Liver (tissue), 8 donors: ENCODE measurements at regions not wholly inside any gene's neighbourhood (a gene's known extent, or its start where the extent isn't known, plus 50 kb on each side); places are given as distances from the start of the nearest gene placed in this dataset.

Source experiments
- DNase-seq: peaks from one replicate; pipeline ENCODE4 v3.0.0-alpha.2; 2017; ENCODE audit warnings: low spot score
- H3K27ac ChIP-seq, 2 donors: one replicate each; pipeline ENCODE4 v1.7.0; 2013; ENCODE audit warnings: inconsistent platforms in 2 of 2, low read length in 2 of 2, control low read depth in 1 of 2, low read depth in 1 of 2, mild to moderate bottlenecking in 1 of 2
- H3K27me3 ChIP-seq, 4 donors: one replicate each; pipeline versions ENCODE4 v1.6.1 to v1.7.0; 2013; ENCODE audit warnings: low read length in 3 of 4, inconsistent platforms in 1 of 4, mild to moderate bottlenecking in 1 of 4, moderate library complexity in 1 of 4; ENCODE audit not compliant: control insufficient read depth in 4 of 4, insufficient read depth in 4 of 4
- H3K36me3 ChIP-seq, 4 donors: one replicate each; pipeline versions ENCODE4 v1.6.1 to v1.7.0; 2013; ENCODE audit warnings: low read length in 3 of 4, mild to moderate bottlenecking in 3 of 4, low read depth in 1 of 4, moderate library complexity in 1 of 4; ENCODE audit not compliant: control insufficient read depth in 4 of 4, insufficient read depth in 3 of 4
- H3K4me1 ChIP-seq, 4 donors: one replicate each; pipeline versions ENCODE4 v1.6.1 to v1.7.0; 2013; ENCODE audit warnings: low read length in 3 of 4, mild to moderate bottlenecking in 3 of 4, moderate library complexity in 1 of 4; ENCODE audit not compliant: control insufficient read depth in 4 of 4, insufficient read depth in 4 of 4
- H3K4me3 ChIP-seq, 3 donors: one replicate each; pipeline versions ENCODE4 v1.6.1 to v1.7.0; 2013; ENCODE audit warnings: low read length in 3 of 3, control low read depth in 1 of 3, low read depth in 1 of 3, mild to moderate bottlenecking in 1 of 3
- H3K9ac ChIP-seq, 2 donors: one replicate each; pipeline ENCODE4 v1.7.0; 2013; ENCODE audit warnings: low read length in 2 of 2, mild to moderate bottlenecking in 2 of 2, moderate library complexity in 2 of 2, control low read depth in 1 of 2, low read depth in 1 of 2
- H3K9me3 ChIP-seq, 4 donors: one replicate each; pipeline versions ENCODE4 v1.6.1 to v1.7.0; 2013; ENCODE audit warnings: low read length in 3 of 4; ENCODE audit not compliant: control insufficient read depth in 4 of 4
- EGR1 ChIP-seq, 2 donors: IDR thresholded peaks; 2 replicates each; pipeline ENCODE4 v1.6.1; 2016 to 2018; ENCODE audit warnings: antibody characterized with exemption in 2 of 2, low read depth in 2 of 2
- FOXA1 ChIP-seq: IDR thresholded peaks from 2 replicates; pipeline ENCODE4 v1.6.1; 2016; ENCODE audit warnings: antibody characterized with exemption
- FOXA2 ChIP-seq: IDR thresholded peaks from 2 replicates; pipeline ENCODE4 v1.6.1; 2016; ENCODE audit warnings: antibody characterized with exemption
- GABPA ChIP-seq, 2 donors: IDR thresholded peaks in 1 of 2; conservative IDR thresholded peaks in 1 of 2; 2 replicates each; pipeline ENCODE4 v1.6.1; 2016; ENCODE audit warnings: antibody characterized with exemption in 2 of 2, mild to moderate bottlenecking in 1 of 2, moderate library complexity in 1 of 2
- HNF4A ChIP-seq, 2 donors: conservative IDR thresholded peaks; 2 replicates each; pipeline ENCODE4 v1.6.1; 2016; ENCODE audit warnings: antibody characterized with exemption in 2 of 2, mild to moderate bottlenecking in 2 of 2
- HNF4G ChIP-seq: IDR thresholded peaks from 2 replicates; pipeline ENCODE4 v1.6.1; 2016; ENCODE audit warnings: antibody characterized with exemption
- JUND ChIP-seq, 2 donors: IDR thresholded peaks; 2 replicates each; pipeline ENCODE4 v1.6.1; 2016; ENCODE audit warnings: antibody characterized with exemption in 2 of 2
- NR2F2 ChIP-seq: IDR thresholded peaks from 2 replicates; pipeline ENCODE4 v1.6.1; 2016; ENCODE audit warnings: antibody characterized with exemption
- RAD21 ChIP-seq, 2 donors: IDR thresholded peaks; 2 replicates each; pipeline ENCODE4 v1.6.1; 2016; ENCODE audit warnings: antibody characterized with exemption in 2 of 2, mild to moderate bottlenecking in 2 of 2
- RXRA ChIP-seq, 2 donors: IDR thresholded peaks; 2 replicates each; pipeline ENCODE4 v1.6.1; 2017 to 2018; ENCODE audit warnings: antibody characterized with exemption in 2 of 2, mild to moderate bottlenecking in 1 of 2
- SP1 ChIP-seq: IDR thresholded peaks from 2 replicates; pipeline ENCODE4 v1.6.1; 2018; ENCODE audit warnings: antibody characterized with exemption, mild to moderate bottlenecking
- TAF1 ChIP-seq: conservative IDR thresholded peaks from 2 replicates; pipeline ENCODE4 v1.6.1; 2016; ENCODE audit warnings: antibody characterized with exemption, mild to moderate bottlenecking
- YY1 ChIP-seq: IDR thresholded peaks from 2 replicates; pipeline ENCODE4 v1.6.1; 2016; ENCODE audit warnings: antibody characterized with exemption, mild to moderate bottlenecking
- WGBS: extraction: QIAGEN DNeasy Blood & Tissue Kit; methylation state at CpG from one replicate; pipeline ENCODE4 v1.1.7; 2013; 5-methylcytosine and 5-hydroxymethylcytosine counted together
- TF ChIP-seq, protein P1 (sequence below): IDR thresholded peaks from 2 replicates; pipeline ENCODE4 v1.6.1; 2016; ENCODE audit warnings: antibody characterized with exemption
- TF ChIP-seq, protein P2 (sequence below): IDR thresholded peaks from 2 replicates; pipeline ENCODE4 v1.6.1; 2016; ENCODE audit warnings: antibody characterized with exemption
- TF ChIP-seq, protein P3 (sequence below): fragments of 150-350 bp; IDR thresholded peaks from 2 replicates; pipeline ENCODE4 v1.5.1; 2017; ENCODE audit warnings: improper control_type of control experiment, low read depth, low read length; ENCODE audit not compliant: missing input control
- TF ChIP-seq, protein P4 (sequence below): IDR thresholded peaks from 2 replicates; pipeline ENCODE4 v1.6.1; 2016; ENCODE audit warnings: antibody characterized with exemption, mild to moderate bottlenecking
- TF ChIP-seq, protein P5 (sequence below): IDR thresholded peaks from 2 replicates; pipeline ENCODE4 v1.6.1; 2016; ENCODE audit warnings: antibody characterized with exemption
- donor health status: healthy.
- donor health status: healthy.
- donor health status: healthy.
- donor health status: healthy.
- donor health status: healthy.

DNA sequence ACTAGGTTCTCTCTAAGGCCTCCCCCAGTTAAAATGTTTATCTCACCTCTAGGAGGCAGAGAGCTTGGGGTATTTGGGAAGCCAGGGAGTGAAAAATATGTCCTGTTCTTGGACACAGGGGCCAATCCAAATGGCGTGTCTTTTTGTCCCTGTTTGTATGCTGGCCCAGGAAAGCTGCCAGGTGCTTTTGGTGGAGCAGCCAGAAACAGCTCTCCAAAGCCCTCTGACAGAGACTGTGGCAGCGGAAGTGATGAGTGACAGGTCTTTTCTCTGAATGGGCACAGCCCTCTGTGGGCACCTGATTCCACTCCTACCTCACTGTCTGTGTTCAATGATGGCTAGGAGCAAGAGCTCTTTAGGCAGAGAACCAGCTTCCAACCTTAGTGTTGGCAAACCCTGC, 106.4 kb upstream of the KIRREL3 start:
- H3K27me3 ChIP-seq: no peaks in the 10 kb centered on the region
- H3K9ac ChIP-seq: no peak overlapping the region
- H3K9me3 ChIP-seq: no peaks in the 10 kb centered on the region
- H3K4me3 ChIP-seq: no peak overlapping the region
- no peaks in the 10 kb centered on the region for H3K36me3 ChIP-seq
- DNase-seq: no peak
- 37% methylated on average over 2 of the region's 2 CpGs for WGBS
- H3K27ac ChIP-seq: peak overlapping the region; percentile 37 to 54
- H3K4me1 ChIP-seq: peaks cover 1 to 35% (median 26%) of the 10 kb centered on the region in 4 donors
- TF ChIP-seq, protein P1, sequence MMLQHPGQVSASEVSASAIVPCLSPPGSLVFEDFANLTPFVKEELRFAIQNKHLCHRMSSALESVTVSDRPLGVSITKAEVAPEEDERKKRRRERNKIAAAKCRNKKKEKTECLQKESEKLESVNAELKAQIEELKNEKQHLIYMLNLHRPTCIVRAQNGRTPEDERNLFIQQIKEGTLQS: no peak
- TF ChIP-seq FOXA2 (no peak), GABPA (IDR thresholded peaks at IDR 0.05 in 1 of 2, conservative IDR thresholded peaks at IDR 0.05 in 1 of 2) (no peak), FOXA1 (no peak)
- TF ChIP-seq, protein P2, sequence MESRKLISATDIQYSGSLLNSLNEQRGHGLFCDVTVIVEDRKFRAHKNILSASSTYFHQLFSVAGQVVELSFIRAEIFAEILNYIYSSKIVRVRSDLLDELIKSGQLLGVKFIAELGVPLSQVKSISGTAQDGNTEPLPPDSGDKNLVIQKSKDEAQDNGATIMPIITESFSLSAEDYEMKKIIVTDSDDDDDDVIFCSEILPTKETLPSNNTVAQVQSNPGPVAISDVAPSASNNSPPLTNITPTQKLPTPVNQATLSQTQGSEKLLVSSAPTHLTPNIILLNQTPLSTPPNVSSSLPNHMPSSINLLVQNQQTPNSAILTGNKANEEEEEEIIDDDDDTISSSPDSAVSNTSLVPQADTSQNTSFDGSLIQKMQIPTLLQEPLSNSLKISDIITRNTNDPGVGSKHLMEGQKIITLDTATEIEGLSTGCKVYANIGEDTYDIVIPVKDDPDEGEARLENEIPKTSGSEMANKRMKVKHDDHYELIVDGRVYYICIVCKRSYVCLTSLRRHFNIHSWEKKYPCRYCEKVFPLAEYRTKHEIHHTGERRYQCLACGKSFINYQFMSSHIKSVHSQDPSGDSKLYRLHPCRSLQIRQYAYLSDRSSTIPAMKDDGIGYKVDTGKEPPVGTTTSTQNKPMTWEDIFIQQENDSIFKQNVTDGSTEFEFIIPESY: no peak

DNA sequence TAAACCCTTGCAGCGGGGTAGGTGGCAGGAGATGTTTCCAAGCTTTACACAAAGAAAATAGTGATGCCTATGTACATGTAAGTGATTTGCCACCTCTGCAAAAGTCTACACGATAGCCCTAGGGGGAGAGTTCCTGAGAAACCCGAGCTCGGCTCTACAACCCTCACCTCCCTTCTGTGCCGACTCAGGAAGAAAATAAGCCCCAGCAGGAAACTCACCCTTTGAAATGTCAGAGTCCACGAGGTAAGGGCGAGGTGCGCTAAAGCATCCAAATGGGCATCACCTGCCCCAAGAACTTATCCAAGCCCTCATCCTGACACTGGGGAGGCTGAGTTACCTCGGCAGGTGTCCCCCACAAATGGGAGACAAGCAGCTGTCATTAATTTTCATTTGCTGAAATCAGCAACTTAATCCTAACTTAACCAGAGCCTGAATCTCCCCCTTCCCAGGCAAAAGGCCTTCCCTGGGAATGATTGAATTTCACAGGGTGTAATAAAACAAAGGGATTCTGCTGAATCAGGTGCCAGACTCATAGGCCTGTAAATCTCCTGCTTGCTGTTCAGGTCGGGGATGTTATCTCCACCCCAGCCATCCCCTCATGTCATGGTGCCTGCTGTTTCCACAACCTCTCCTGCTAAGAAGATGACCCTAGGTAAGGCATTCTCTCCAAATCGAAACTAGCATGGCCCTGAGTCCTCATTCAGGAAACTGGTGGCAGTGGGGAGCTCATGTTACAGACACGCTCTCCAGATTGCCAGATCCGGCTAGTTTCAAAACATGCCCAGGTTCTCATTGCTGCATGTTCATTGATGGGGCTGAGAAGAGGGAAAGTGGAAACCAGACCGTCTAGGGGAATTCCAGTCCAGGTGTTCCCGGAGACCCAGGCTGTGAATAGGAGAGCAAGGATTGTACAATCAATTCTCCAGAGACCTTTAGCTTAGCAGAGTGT, 105.3 kb upstream of the KIRREL3 start:
- H3K4me1 ChIP-seq: peaks cover 1 to 35% (median 26%) of the 10 kb centered on the region in 4 donors
- H3K9me3 ChIP-seq: no peaks in the 10 kb centered on the region
- DNase-seq: no peak
- no peak overlapping the region for H3K9ac ChIP-seq
- H3K27ac ChIP-seq: peak overlapping the region; percentile 37 to 54
- H3K36me3 ChIP-seq: no peaks in the 10 kb centered on the region
- TF ChIP-seq, protein P2: peak; percentile 41
- TF ChIP-seq HNF4A (conservative IDR thresholded peaks at IDR 0.05) (peak; percentile 27 to 69), HNF4G (no peak), JUND (IDR thresholded peaks at IDR 0.05) (no peak), NR2F2 (no peak), SP1 (peak; percentile 77), RAD21 (IDR thresholded peaks at IDR 0.05) (peak; percentile 19 to 34), GABPA (IDR thresholded peaks at IDR 0.05 in 1 of 2, conservative IDR thresholded peaks at IDR 0.05 in 1 of 2) (peak in 1 of 2 donors; percentile 43), RXRA (IDR thresholded peaks at IDR 0.05) (peak; percentile 46 to 74), FOXA1 (no peak), EGR1 (IDR thresholded peaks at IDR 0.05; ENCODE audit: low read depth in 2 of 2) (peak in 1 of 2 donors; percentile 24), TAF1 (no peak), FOXA2 (no peak), YY1 (peak; percentile 68)
- TF ChIP-seq, protein P3, sequence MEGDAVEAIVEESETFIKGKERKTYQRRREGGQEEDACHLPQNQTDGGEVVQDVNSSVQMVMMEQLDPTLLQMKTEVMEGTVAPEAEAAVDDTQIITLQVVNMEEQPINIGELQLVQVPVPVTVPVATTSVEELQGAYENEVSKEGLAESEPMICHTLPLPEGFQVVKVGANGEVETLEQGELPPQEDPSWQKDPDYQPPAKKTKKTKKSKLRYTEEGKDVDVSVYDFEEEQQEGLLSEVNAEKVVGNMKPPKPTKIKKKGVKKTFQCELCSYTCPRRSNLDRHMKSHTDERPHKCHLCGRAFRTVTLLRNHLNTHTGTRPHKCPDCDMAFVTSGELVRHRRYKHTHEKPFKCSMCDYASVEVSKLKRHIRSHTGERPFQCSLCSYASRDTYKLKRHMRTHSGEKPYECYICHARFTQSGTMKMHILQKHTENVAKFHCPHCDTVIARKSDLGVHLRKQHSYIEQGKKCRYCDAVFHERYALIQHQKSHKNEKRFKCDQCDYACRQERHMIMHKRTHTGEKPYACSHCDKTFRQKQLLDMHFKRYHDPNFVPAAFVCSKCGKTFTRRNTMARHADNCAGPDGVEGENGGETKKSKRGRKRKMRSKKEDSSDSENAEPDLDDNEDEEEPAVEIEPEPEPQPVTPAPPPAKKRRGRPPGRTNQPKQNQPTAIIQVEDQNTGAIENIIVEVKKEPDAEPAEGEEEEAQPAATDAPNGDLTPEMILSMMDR: no peak
- TF ChIP-seq, protein P1: no peak
- TF ChIP-seq, protein P4, sequence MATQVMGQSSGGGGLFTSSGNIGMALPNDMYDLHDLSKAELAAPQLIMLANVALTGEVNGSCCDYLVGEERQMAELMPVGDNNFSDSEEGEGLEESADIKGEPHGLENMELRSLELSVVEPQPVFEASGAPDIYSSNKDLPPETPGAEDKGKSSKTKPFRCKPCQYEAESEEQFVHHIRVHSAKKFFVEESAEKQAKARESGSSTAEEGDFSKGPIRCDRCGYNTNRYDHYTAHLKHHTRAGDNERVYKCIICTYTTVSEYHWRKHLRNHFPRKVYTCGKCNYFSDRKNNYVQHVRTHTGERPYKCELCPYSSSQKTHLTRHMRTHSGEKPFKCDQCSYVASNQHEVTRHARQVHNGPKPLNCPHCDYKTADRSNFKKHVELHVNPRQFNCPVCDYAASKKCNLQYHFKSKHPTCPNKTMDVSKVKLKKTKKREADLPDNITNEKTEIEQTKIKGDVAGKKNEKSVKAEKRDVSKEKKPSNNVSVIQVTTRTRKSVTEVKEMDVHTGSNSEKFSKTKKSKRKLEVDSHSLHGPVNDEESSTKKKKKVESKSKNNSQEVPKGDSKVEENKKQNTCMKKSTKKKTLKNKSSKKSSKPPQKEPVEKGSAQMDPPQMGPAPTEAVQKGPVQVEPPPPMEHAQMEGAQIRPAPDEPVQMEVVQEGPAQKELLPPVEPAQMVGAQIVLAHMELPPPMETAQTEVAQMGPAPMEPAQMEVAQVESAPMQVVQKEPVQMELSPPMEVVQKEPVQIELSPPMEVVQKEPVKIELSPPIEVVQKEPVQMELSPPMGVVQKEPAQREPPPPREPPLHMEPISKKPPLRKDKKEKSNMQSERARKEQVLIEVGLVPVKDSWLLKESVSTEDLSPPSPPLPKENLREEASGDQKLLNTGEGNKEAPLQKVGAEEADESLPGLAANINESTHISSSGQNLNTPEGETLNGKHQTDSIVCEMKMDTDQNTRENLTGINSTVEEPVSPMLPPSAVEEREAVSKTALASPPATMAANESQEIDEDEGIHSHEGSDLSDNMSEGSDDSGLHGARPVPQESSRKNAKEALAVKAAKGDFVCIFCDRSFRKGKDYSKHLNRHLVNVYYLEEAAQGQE: no peak
- TF ChIP-seq, protein P5, sequence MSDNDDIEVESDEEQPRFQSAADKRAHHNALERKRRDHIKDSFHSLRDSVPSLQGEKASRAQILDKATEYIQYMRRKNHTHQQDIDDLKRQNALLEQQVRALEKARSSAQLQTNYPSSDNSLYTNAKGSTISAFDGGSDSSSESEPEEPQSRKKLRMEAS: peak; percentile 81
- 46% methylated on average over 15 of the region's 15 CpGs for WGBS
- H3K27me3 ChIP-seq: no peaks in the 10 kb centered on the region
- H3K4me3 ChIP-seq: no peak overlapping the region
